ENCODE measurements at regions not wholly inside any gene's neighbourhood (a gene's known extent, or its start where the extent isn't known, plus 50 kb on each side); places are given as distances from the start of the nearest gene placed in this dataset.

DNA sequence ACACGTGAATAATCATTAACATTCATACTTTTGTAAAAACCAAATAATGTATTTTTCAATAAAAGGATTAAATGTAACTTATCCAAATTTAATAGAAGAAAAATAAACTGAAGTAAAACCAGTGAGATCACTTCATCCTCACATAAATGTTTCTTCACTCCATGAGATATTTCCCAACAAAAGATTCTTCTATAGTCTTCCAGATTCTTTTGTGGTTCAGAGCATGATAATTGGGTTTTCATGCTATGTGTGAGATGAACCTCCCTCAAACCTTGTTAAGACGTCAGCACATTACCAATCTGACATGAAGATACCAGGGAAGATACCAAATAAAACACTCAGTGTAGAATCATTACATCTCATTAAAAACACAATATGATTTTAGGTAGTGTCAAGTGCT lies 62.9 kb upstream of the OXGR1 start:
- peak; percentile 70 to 73 for DNase-seq (ENCODE audit: low read depth in 2 of 2)

DNA sequence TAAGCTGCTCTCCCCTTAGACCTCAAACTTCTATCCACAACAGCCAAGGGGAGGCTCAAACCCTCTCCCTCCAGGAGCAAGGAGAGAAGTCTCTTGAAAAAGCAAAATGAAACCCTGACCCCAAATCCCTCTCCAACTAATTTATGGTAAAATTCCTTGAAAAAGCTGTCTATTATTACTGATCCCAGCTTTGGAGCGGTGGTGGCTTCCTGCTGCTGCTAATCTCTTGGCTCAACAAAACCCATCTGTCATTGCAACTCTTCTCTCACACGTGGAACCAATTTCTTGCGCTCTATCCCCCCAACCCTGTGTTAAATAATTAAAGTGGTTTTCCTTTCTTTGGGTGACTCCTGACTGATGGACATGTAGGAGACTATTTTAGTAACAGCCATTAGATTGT lies 64.1 kb upstream of the OXGR1 start:
- DNase-seq (ENCODE audit: low read depth in 2 of 2): peak; percentile 74 to 80

- peak; percentile 29 to 30 for DNase-seq (ENCODE audit: low read depth in 2 of 2)
These were observed 64.7 kb upstream of the OXGR1 start for GRCh38 chr13:97058926-97059325.

- peak; percentile 56 to 61 for DNase-seq (ENCODE audit: low read depth in 2 of 2)
These were observed 73.0 kb upstream of the OXGR1 start for GRCh38 chr13:97067017-97067895.

- no peak for DNase-seq (ENCODE audit: low read depth in 2 of 2)
These were observed 73.9 kb upstream of the OXGR1 start for GRCh38 chr13:97068151-97068550.

DNA sequence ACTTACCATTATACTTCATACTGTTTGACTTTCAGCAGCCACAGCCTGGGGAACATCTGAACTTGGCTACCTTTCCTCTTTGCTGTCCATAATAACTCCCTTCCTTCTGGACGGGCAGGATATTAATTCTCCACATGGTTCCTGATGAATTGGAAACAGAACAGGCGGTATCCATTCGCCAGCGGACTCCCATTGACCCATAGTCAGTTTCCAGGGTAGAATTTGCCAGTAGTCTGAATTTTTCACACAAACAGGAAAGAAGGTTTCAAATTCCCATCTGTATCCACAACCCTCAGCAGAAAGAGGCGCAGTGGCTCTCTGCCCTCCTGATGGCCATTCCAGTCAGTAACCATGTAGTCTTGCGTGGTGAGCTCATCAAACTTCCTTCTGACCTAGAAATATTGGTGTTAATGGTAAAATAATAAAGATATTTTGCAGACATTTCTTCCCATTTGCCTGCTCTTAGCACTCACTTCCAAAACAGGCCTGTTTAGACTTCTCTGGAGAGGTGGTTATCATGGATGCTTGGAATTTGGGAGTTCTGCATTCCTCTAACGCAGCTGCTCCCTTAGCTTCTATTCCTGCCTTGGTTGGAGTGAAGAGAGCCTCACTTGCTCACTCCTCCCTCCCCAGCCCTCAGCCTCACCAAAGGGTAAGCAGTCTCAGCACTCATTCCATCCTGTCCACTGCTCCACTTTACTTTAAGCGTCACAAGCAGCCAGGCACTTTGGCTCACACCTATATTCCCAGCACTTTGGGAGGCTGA lies 75.0 kb upstream of the OXGR1 start:
- DNase-seq (ENCODE audit: low read depth in 2 of 2): no peak

GRCh38 chr13:97072297-97072696 lies 78.0 kb upstream of the OXGR1 start:
- DNase-seq (ENCODE audit: low read depth in 2 of 2): no peak

GRCh38 chr13:97074618-97075017 lies 80.3 kb upstream of the OXGR1 start:
- no peak for DNase-seq (ENCODE audit: low read depth in 2 of 2)

DNA sequence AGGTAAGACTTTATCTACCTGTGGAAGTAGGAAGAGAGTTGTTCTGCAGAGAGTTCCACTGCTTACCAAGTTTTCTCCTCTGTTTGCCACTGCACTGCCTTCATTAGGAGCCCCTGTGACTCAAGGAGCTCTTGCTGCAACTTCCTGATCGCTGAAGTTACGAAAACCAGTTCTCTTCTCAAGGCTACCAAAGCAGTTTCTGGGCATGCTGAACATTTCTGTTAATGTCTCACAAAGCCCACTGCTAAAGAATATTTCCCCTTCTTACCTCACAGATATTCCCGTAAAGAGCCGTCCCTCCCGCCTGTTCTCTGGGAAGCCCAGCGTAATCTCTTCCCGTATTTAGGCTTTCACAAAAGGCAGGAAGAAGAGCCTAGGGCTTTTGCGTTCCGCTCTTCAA lies 82.6 kb upstream of the OXGR1 start:
- no peak for DNase-seq (ENCODE audit: low read depth in 2 of 2)

- DNase-seq (ENCODE audit: low read depth in 2 of 2): no peak
These were observed 83.1 kb upstream of the OXGR1 start for GRCh38 chr13:97077341-97077740.

- DNase-seq (ENCODE audit: low read depth in 2 of 2): no peak
These were observed 85.5 kb upstream of the OXGR1 start for GRCh38 chr13:97079726-97080125.

- DNase-seq (ENCODE audit: low read depth in 2 of 2): no peak
These were observed 88.4 kb upstream of the OXGR1 start for GRCh38 chr13:97082461-97083207.

- no peak for DNase-seq (ENCODE audit: low read depth in 2 of 2)
These were observed 96.9 kb upstream of the OXGR1 start for GRCh38 chr13:97091196-97091595.

- no peak for DNase-seq (ENCODE audit: low read depth in 2 of 2)
These were observed 106.5 kb upstream of the OXGR1 start for GRCh38 chr13:97100821-97101220.

DNA sequence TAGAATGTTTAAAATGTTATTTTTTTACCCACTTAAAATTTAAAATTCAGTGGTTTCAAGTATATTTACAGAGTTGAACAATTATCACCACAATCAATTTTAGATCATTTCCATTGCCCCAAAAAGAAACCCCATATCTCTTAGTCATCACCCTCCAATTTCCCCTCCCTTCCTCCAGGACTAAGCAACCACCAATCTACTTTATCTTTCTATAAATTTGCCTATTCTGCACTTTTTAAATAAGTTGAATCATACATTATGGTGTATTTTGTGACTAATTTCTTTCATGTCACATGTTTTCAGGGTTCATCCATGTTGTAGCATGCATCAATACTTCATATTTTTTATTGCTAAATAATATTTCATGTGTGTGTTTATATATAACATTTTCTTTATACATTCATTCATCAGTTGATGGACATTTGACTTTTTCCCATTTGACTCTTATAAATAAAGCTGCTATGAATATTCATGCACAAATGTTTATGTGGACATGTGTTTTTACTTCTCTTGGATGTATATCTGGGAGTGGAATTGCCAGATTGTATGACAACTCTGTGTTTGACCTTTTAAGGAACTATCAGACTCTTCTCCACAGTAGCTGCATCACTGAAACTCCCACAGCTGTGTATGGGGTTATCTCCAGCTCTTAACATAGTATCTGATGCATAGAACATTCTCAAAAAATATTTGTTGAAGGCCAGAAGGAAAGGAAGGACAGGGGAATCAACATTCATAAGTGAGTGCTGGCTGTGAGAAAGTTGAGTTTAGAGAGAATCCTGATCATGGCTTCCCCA lies 107.8 kb upstream of the OXGR1 start:
- no peak for DNase-seq (ENCODE audit: low read depth in 2 of 2)

- DNase-seq (ENCODE audit: low read depth in 2 of 2): no peak
These were observed 112.0 kb upstream of the OXGR1 start for GRCh38 chr13:97106323-97106722.

DNA sequence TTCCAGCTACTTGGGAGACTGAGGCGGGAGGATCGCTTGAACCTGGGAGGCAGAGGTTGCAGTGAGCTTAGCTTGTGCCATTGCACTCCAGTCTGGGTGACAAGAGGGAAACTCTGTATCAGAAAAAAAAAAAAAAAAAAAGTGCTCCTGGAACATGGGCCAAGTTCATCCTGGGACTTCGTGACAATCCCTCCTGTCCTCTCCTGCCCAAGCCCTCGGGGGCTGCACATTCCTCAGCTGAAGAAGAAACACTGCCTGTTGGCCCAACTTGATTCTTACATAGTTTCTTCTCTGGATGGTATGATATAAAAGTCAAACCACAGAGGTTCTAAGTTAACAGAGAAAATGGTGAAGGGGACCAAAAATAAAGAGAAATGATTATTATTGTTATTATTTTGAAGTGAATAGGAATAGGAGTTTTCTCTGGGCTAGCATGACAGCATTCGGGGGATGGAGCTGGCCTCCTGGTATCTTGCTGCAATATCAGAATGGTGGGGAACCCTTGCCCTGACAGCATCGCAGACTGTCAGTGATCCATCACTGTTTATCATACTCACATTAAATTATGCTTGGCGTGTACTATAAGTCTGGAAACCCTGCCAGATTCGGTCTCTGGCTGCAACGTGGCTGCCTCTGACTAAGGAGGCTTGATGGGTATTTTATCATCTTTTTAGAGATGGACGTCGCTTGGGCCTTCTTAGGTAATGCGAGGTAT lies 113.7 kb upstream of the OXGR1 start:
- DNase-seq (ENCODE audit: low read depth in 2 of 2): no peak

- DNase-seq (ENCODE audit: low read depth in 2 of 2): no peak
These were observed 113.6 kb upstream of the MBNL2 start for GRCh38 chr13:97108530-97108900.

- DNase-seq (ENCODE audit: low read depth in 2 of 2): no peak
These were observed 112.9 kb upstream of the MBNL2 start for GRCh38 chr13:97109256-97109655.

DNA sequence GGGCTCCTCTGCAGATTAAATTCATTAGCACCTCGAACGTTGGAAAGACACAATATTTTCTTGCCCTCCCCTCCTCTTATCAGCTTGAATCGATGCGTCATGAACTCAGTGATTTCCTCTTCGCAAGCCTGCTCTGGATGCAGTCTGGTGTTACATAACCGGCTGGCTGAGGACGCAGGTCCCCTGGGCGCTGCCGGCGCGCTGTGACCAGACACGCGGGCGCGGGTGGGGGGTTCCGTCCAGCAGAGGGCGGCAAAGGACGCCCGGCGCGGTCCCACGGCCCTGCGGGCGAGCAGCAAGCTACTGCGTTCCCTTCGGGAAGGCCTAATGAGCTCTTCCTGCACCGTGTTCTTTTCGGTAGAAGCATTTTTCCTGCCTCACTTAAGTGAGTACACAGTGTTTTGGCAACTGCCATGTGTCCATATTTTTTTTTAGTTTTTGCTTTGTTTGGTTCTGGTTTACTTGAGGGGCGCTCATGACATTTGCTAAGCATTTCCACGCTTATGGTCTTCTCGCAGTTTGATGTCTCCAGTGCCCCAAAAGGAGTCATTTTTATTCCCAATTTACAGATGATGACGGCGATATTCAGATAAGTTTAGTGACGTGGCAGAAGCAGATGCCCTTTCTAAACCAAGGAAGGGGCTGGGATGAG lies 112.2 kb upstream of the MBNL2 start:
- peak; percentile 70 to 73 for DNase-seq (ENCODE audit: low read depth in 2 of 2)
